Eye (tissue), 1 donor: ENCODE measurements at regions not wholly inside any gene's neighbourhood (a gene's known extent, or its start where the extent isn't known, plus 50 kb on each side); places are given as distances from the start of the nearest gene placed in this dataset.
"Not testable (repeated sequence)": the region's sequence is repeated elsewhere in the genome, so short reads cannot be mapped to it uniquely, and the experiment has no call there.

Experiments used
- DNase-seq: peaks from one replicate; pipeline ENCODE4 v3.0.0-alpha.2; 2015

DNA sequence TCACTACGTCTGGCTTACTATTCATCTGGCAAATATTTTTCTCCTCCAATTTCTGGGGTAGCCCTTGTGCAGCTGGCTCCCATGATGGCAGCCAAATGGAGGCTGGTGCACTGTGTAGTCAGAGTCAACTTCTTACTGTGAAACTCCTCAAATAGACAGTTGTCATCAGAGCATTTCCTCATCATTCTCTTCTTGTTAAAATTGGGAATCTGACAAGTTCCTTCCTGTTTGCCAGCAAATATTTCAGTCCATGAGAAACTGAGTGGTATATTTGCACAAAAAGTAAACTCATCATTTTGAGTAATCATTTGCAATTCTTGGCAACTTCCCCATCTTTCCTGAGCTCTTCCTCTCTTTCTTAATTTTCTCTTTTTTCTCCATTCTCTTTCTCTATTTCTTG, 394.9 kb upstream of the RGS17 start:
- no peak for DNase-seq

- no peak for DNase-seq
Observed at GRCh38 chr6:153523390-153523789, 392.3 kb upstream of the RGS17 start.

GRCh38 chr6:153511896-153512496, 380.9 kb upstream of the RGS17 start:
- DNase-seq: peak; percentile 49

GRCh38 chr6:153503810-153504209, 372.7 kb upstream of the RGS17 start:
- DNase-seq: peak; percentile 63

DNA sequence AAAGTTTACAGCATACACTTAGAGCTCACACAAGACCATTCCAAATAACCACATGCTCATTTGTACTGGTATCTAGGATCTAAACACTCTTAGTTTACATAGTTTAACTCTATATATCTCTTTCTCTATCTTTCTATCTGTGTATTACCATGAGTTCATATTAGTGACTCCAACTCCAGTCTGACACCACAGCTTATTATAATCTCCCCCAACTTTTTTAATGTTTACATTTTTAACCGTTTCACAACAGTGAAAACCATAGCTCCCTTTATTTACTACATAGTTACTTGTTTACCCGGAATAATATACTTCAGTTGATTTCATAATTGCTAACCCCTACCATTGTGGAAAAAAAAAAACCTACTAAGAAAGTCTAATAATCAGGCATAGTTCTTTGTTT, 362.4 kb upstream of the RGS17 start:
- DNase-seq: no peak

GRCh38 chr6:153489479-153489878, 358.4 kb upstream of the RGS17 start:
- no peak for DNase-seq

DNA sequence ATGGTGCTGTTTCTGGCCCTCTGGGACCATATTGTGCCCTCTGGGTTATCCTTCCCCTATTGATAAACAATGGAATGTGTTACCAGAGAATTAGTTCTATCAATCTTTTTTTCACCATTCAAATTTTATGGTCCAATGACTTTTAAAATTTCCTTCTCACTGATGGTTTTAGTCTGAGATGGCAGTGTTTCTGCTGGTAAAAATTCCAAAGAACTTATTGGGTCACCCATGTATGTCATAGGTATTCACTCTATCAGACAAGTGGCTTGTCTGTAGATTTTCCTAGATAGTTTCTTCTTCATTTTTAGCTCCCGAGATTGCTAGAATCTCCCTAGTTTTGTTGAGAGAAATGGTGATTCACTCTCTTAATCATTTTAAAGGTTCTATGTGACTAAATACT, 357.2 kb upstream of the RGS17 start:
- no peak for DNase-seq

DNA sequence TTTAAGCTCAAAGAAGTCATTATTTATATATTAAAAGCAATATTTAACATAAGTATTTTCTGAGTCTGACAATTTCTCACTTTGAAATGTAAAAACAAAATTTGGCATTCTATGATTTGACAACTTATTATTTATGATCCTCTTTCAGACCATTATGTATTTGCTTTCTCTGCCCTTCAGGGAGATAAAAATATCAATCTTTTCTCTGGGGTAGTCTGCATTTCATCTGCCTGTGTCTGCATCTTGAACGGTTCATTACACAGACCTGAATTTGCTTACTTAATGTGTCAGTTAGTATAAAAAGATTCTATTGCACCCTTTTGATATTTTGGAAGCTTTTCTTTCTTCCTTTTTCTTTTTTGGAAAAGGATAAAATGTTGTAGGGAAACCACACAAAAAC, 354.0 kb upstream of the RGS17 start:
- peak; percentile 18 for DNase-seq

GRCh38 chr6:153484056-153484455, 353.0 kb upstream of the RGS17 start:
- DNase-seq: no peak

- DNase-seq: peak; percentile 1
Observed at GRCh38 chr6:153476243-153476642, 345.2 kb upstream of the RGS17 start.

DNA sequence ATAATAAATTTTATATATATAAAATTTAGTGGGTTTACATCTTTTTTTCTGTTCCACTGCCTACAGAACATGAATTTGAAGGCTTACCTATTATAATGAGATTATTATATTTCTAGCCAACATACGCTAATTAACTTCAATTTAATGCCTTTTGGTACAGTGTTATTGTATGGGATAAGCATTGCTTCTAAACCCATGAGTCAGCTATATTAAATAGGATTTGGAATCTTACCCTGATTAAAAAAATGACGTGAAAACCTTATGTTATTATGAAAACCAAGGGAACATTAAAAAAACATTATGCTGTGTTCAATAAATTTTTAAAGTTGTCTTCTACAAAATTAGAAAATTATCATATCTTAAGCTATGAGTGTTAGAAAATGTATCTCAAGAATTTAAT, 334.0 kb upstream of the RGS17 start:
- DNase-seq: no peak

DNA sequence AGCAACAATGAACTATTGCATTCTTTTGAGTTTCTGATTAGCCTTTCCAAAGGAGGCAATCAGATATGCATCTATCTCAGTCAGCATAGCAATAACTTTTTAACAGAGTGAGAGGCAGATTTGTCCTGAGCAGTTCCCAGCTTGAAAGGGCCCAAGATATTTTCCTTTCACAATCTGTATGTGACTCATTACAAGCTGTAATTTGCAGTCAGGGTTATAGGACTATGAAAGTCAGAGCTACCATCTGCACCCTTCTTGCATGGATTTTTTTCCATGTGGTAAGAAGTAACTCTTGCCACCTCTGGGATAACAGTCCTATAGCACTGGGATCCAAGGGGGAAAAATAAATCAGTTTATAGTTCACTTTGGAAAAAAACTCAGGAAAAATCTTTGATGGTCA, 318.2 kb upstream of the RGS17 start:
- DNase-seq: no peak

- DNase-seq: not testable (repeated sequence)
Observed at GRCh38 chr6:153442749-153443148, 311.7 kb upstream of the RGS17 start.

DNA sequence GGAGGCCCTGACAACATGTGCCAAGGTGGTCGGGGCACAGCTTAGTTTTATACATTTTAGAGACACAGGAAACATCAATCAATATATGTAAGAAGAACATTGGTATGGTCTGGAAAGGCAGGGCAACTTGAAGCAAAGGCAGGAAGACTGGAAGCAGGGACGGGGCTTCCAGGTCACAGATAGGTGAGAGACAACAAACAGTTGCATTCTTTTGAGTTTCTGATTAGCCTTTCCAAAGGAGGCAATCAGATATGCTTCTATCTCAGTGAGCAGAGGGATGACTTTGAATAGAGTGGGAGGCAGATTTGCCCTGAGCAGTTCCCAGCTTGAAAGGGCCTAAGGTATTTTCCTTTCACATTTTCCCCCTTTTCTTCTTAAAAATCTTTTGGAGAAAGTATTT, 311.0 kb upstream of the RGS17 start:
- no peak for DNase-seq

DNA sequence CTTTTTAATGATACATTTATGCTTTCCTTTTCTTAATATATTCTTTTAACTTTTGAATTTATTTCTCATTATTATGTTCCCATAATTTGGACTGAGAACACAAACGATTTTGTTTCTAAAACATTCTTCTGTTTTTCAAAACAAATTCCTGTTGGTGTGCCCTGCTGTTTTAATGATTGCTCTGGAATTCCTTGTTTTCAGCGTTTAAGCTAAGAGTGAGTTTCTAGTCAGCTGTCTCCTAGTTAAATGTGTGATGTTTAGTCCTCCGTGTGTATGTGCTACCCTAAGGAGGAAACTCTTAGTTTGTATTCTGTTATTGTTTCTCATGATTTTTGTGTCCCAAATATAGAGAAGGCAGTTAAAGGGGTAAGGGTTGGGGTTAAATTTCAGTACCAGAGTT, 306.1 kb upstream of the RGS17 start:
- DNase-seq: peak; percentile 25

DNA sequence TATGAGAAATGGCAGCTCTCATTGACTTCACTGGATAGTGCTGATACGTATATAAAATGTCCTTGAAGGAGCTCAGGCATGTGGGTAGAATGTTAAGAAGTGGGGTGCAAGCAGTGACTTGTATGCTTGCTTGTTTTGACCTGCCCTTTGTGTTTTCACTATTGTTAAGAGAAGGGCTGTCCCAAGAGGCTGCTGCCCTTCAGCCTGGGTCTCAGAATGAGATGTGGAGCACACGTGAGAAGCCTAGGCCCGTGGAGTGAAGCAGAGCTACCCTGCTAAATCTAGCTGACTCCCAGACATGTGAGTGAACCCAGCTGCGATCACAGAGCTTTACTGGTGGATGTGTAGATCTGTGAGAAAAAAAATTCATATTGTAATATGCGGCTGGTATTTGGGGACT, 305.3 kb upstream of the RGS17 start:
- peak; percentile 12 for DNase-seq

DNA sequence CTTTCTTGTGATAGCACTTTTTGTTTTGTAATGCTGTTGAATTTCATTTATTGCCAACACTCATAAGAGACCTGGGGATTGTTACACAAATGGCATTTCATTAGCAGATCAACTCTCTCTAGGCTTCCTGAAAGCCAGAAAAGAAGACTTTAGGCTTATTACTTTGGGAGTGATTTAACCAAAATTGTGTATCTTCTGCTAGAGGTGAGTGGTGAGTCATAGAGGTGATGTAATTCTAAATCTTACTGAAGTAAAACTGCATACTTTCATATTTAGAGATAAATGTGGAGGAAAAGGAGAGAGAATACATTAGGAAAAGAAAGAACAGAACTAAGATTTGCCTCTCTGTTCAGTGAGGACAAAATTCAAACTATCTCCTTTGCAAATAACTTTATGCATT, 304.7 kb upstream of the RGS17 start:
- no peak for DNase-seq

- DNase-seq: no peak
Observed at GRCh38 chr6:153425536-153425935, 294.5 kb upstream of the RGS17 start.

DNA sequence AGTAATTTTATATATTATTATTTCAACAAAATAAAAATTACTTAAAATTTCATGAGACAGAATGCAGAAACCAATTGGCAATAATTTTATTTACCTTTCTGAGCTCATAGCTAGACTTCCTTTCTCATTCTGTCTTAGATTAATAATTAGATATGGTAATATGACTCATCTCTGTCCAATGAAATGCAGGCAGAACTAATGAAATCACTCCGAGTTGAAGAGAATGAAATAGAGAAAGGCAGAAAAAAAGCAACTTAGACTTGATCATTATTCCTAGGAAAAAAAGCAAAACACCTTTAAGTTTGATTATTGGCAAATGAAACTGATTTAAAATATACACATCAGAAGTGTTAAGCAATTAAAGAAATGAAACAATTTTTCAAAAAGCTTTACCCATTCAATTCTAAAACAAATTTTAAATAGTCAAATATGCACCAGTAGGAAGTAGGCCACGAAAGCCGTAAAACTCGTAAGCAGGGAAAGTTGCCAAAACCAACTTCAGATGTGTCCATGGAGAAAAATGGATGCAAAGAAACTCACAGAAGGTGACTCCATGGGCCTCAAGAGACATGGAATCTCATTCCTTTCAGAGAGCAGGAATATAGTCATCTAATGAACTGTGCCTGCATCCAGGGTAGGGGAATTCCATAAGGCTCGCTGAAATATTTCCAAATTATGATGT, 293.8 kb upstream of the RGS17 start:
- peak; percentile 7 for DNase-seq

DNA sequence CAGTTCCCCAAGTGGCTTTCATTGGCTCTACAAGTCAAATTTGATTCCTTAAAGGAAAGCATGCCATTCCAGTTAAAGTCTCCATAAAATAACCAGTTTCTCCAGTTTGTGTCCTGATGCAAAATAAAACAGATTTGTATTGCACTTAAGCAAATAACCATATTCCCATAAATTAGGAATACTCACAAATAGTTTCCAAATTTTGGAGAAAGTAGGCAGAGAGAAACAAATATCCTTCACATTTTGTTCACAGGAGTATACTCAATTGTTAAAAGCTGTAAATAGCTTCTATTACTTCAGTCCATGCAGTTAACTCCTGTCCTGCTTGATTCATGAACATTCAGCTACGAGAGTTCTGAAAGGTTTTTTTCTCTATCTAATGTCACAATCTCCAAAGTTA, 281.4 kb upstream of the RGS17 start:
- DNase-seq: no peak

- no peak for DNase-seq
Observed at GRCh38 chr6:153411070-153411648, 280.1 kb upstream of the RGS17 start.

DNA sequence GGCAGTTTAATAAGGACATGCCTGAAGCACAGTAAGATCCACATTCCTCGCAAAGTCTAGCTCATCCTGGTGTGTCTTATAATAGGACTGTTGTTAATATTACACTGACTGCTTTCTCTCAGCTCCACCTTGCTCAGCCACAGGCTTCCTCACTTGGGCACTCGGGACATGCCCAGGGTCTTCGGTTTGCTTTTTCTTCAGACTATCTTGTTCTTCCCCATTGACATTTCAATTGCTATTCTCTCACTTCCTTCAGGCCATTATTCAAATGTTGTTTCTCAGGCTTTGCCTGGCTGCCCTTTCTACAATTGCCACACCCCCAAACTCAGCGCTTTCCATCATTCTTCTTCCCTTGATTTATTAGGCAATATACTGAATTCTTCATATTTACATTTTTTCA, 274.8 kb upstream of the RGS17 start:
- DNase-seq: no peak

DNA sequence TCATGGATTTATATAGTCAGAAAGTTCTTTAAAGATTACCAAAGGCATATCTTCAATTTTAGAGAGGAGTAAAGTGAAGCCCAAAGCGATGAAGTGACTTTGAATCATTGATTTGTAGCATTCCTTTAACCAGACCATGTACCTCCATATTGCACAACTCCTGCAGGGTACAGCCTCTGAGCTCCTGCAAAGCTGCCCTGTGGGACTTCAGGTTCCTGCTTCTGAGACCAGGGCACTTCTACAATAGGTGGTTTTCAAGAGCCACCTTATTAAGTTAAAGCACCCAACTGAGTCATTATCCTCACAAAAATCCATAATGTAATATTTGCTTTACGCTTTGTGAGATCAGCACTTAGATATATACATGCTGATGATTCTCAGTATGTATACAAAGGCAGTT, 270.7 kb upstream of the RGS17 start:
- DNase-seq: no peak

GRCh38 chr6:153392156-153392555, 261.1 kb upstream of the RGS17 start:
- no peak for DNase-seq

DNA sequence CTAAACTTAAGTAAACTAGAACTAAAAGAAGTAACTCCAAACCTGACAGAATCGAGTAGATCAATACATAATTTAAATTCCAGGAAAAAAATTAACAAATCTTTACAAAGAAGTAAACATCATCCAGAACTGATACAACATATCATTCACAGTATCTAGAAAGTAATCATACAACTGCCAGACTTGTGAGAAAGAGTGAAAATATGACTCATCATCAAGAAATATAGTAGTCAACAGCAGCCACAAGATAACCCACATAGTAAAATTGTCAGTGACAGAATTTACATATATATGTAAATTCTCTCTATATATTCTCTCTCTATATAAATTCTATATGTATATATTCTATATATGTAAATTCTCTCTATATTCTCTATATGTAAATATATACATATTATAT, 242.8 kb upstream of the RGS17 start:
- DNase-seq: no peak
